HG02852 (cell line): ENCODE measurements at regions not wholly inside any gene's neighbourhood (a gene's known extent, or its start where the extent isn't known, plus 50 kb on each side); places are given as distances from the start of the nearest gene placed in this dataset.

ENCODE experiments used
- ATAC-seq: cut with Tn5 transposase; IDR thresholded peaks from one replicate; pipeline ENCODE4 v1.9.1; 2021; ENCODE audit warnings: mild to moderate bottlenecking, moderate library complexity; ENCODE audit not compliant: unreplicated experiment

GRCh38 chr3:99502871-99503270 lies 135.5 kb upstream of the COL8A1 start:
- no peak for ATAC-seq

GRCh38 chr3:99500485-99500884 lies 137.9 kb upstream of the COL8A1 start:
- ATAC-seq: no peak

GRCh38 chr3:99499235-99500158 lies 138.9 kb upstream of the COL8A1 start:
- peak; percentile 51 for ATAC-seq

- ATAC-seq: peak; percentile 9
Observed at GRCh38 chr3:99498550-99499234, 139.7 kb upstream of the COL8A1 start.

GRCh38 chr3:99487894-99488293 lies 150.5 kb upstream of the COL8A1 start:
- no peak for ATAC-seq

- ATAC-seq: no peak
Observed at GRCh38 chr3:99485286-99485685, 153.1 kb upstream of the COL8A1 start.

- ATAC-seq: no peak
Observed at GRCh38 chr3:99484871-99485270, 153.5 kb upstream of the COL8A1 start.

GRCh38 chr3:99483841-99484240 lies 154.6 kb upstream of the COL8A1 start:
- ATAC-seq: no peak

GRCh38 chr3:99482191-99482590 lies 156.2 kb upstream of the COL8A1 start:
- no peak for ATAC-seq

- ATAC-seq: no peak
Observed at GRCh38 chr3:99481561-99481960, 156.8 kb upstream of the COL8A1 start.

- no peak for ATAC-seq
Observed at GRCh38 chr3:99479768-99480167, 158.6 kb upstream of the COL8A1 start.

- no peak for ATAC-seq
Observed at GRCh38 chr3:99477650-99478049, 160.7 kb upstream of the COL8A1 start.

GRCh38 chr3:99475229-99475628 lies 163.2 kb upstream of the COL8A1 start:
- ATAC-seq: no peak

GRCh38 chr3:99474776-99475175 lies 163.6 kb upstream of the COL8A1 start:
- no peak for ATAC-seq

GRCh38 chr3:99473321-99473751 lies 165.1 kb upstream of the COL8A1 start:
- no peak for ATAC-seq

GRCh38 chr3:99472385-99472784 lies 166.0 kb upstream of the COL8A1 start:
- no peak for ATAC-seq

- ATAC-seq: no peak
Observed at GRCh38 chr3:99471353-99472323, 166.8 kb upstream of the COL8A1 start.

- ATAC-seq: no peak
Observed at GRCh38 chr3:99470841-99471240, 167.6 kb upstream of the COL8A1 start.

- no peak for ATAC-seq
Observed at GRCh38 chr3:99468918-99469317, 169.5 kb upstream of the COL8A1 start.

GRCh38 chr3:99467420-99467819 lies 171.0 kb upstream of the COL8A1 start:
- ATAC-seq: no peak

- no peak for ATAC-seq
Observed at GRCh38 chr3:99466331-99466730, 172.1 kb upstream of the COL8A1 start.
